ENCODE measurements at regions not wholly inside any gene's neighbourhood (a gene's known extent, or its start where the extent isn't known, plus 50 kb on each side); places are given as distances from the start of the nearest gene placed in this dataset.
A peak's percentile ranks its signal among the peaks of the same experiment; 100 is the strongest.
"Not testable (repeated sequence)": the region's sequence is repeated elsewhere in the genome, so short reads cannot be mapped to it uniquely, and the experiment has no call there.

DNA sequence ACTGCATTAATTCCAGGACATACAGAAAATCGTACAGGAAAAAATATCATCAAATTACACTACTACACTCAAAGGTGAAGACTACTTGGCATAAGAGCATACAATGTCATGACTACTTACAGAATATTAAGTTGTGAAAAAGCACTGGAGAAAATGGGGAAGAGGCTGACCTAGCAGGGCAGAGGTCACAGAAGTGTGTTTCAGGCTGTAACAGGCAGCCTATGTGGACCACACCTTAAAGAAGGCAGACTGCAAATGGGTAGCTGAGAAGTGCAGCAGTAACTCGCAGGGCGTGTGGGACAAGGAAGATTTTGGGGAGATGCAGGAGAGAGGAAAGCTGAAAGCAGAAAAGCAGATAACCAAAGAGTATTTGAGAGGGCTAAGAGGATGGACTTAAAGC lies 167.0 kb upstream of the PIK3R1 start:
- POLR2A ChIA-PET = no interaction called here
- H3K4me1 ChIP-seq = 0 out of 3 replicates have a peak, but pooled peaks cover 3% of the 10 kb centered on the region
- TF ChIP-seq FOSB (CRISPR knock-in tag; IDR thresholded peaks at IDR 0.05) (no peak), NPAS2 (CRISPR knock-in tag; IDR thresholded peaks at IDR 0.05; ENCODE audit: borderline replicate concordance) (no peak), NR3C1 (IDR thresholded peaks at IDR 0.05) (no peak), EHMT2 (IDR thresholded peaks at IDR 0.05; ENCODE audit: low read depth) (no peak), HOXA7 (CRISPR knock-in tag; IDR thresholded peaks at IDR 0.05) (no peak), RCOR1 (IDR thresholded peaks at IDR 0.05; ENCODE audit: low read depth, low read length) (no peak), RAD21 (conservative IDR thresholded peaks at IDR 0.05 in 1 of 2, IDR thresholded peaks at IDR 0.05 in 1 of 2) (no peak), HDAC2 (IDR thresholded peaks at IDR 0.05) (no peak), TP53 (CRISPR knock-in tag; IDR thresholded peaks at IDR 0.05) (no peak), CHD4 (IDR thresholded peaks at IDR 0.05; ENCODE audit: borderline replicate concordance) (no peak)
- TF ChIP-seq, protein P1, sequence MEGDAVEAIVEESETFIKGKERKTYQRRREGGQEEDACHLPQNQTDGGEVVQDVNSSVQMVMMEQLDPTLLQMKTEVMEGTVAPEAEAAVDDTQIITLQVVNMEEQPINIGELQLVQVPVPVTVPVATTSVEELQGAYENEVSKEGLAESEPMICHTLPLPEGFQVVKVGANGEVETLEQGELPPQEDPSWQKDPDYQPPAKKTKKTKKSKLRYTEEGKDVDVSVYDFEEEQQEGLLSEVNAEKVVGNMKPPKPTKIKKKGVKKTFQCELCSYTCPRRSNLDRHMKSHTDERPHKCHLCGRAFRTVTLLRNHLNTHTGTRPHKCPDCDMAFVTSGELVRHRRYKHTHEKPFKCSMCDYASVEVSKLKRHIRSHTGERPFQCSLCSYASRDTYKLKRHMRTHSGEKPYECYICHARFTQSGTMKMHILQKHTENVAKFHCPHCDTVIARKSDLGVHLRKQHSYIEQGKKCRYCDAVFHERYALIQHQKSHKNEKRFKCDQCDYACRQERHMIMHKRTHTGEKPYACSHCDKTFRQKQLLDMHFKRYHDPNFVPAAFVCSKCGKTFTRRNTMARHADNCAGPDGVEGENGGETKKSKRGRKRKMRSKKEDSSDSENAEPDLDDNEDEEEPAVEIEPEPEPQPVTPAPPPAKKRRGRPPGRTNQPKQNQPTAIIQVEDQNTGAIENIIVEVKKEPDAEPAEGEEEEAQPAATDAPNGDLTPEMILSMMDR (IDR thresholded peaks at IDR 0.05) = no peak
- TF ChIP-seq, protein P2, sequence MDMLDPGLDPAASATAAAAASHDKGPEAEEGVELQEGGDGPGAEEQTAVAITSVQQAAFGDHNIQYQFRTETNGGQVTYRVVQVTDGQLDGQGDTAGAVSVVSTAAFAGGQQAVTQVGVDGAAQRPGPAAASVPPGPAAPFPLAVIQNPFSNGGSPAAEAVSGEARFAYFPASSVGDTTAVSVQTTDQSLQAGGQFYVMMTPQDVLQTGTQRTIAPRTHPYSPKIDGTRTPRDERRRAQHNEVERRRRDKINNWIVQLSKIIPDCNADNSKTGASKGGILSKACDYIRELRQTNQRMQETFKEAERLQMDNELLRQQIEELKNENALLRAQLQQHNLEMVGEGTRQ (IDR thresholded peaks at IDR 0.05) = no peak
- TF ChIP-seq, protein P3, sequence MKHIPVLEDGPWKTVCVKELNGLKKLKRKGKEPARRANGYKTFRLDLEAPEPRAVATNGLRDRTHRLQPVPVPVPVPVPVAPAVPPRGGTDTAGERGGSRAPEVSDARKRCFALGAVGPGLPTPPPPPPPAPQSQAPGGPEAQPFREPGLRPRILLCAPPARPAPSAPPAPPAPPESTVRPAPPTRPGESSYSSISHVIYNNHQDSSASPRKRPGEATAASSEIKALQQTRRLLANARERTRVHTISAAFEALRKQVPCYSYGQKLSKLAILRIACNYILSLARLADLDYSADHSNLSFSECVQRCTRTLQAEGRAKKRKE (CRISPR knock-in tag; IDR thresholded peaks at IDR 0.05; ENCODE audit: low read depth) = no peak
- DNase-seq (ENCODE audit: low read depth in 1 of 2, low spot score in 1 of 2) (no peak), FAIRE-seq (no peak), ATAC-seq (no peak)
- peaks cover 13% of the 10 kb centered on the region; the same call in 2 of the 3 replicates for H3K9me3 ChIP-seq
- H3K4me3 ChIP-seq = no peak overlapping the region
- CTCF ChIA-PET = no interaction called here
- no peak overlapping the region for H3K4me2 ChIP-seq
- WGBS (ENCODE audit: missing lambda C conversion rate) = 32% methylated on average over 3 of the region's 3 CpGs
- H3K27ac ChIP-seq = no peak overlapping the region

DNA sequence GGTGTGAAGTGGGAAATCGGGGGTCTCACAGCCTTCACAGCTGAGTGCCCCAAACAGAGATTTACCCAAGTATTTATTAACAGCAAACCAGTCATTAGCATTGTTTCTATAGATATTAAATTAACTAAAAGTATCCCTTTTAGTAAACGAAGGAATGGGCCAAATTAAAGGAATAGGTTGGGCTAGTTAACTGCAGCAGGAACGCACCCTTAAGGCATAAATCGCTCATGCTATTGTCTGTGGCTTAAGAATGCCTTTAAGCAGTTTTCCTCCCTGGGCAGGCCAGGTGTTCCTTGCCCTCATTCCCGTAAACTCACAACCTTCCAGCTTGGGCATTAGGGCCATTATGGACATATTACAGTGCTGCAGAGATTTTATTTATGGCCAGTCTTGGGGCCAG lies 167.5 kb upstream of the PIK3R1 start:
- 27% methylated on average over 5 of the region's 5 CpGs for WGBS (ENCODE audit: missing lambda C conversion rate)
- POLR2A ChIA-PET, H3K4me3 ChIP-seq, CTCF ChIA-PET, FAIRE-seq, ATAC-seq, H3K4me1 ChIP-seq, H3K4me2 ChIP-seq, H3K27ac ChIP-seq: not testable (repeated sequence)
- H3K9me3 ChIP-seq = peaks cover 13% of the 10 kb centered on the region; the same call in 2 of the 3 replicates
- DNase-seq (ENCODE audit: low read depth in 1 of 2, low spot score in 1 of 2) = peak in 1 of 2 experiments; percentile 21

DNA sequence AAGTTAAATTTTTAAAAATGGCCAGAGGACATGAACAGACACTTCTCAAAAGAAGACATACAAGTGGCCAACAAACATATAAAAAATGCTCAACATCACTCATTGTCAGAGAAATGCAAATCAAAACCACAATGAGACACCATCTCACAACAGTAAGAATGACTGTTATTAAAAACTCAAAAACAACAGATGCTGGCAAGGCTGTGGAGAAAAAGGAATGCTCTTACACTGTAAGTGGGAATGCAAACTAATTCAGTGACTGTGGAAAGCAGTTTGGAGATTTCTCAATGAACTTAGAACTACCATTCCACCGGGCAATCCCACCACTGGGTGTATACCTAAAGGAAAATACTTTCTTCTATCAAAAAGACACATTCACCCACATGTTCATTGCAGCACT lies 168.5 kb upstream of the PIK3R1 start:
- no peak for ATAC-seq
- no peak overlapping the region for H3K4me3 ChIP-seq
- no peak for DNase-seq (ENCODE audit: low read depth in 1 of 2, low spot score in 1 of 2)
- WGBS (ENCODE audit: missing lambda C conversion rate) = 28% methylated on average over 1 of the region's 1 CpG
- CTCF ChIA-PET = interaction anchor here (0.6 kb wide), 1 partner anchor 205 kb away, joined by 3 read pairs; no protein-coding TSS in a partner anchor
- peaks cover 13% of the 10 kb centered on the region; the same call in 2 of the 3 replicates for H3K9me3 ChIP-seq
- H3K27ac ChIP-seq = peak overlapping the region in 1 of 2 experiments; percentile 34; a peak in 1 of 6 replicates
- H3K4me1 ChIP-seq = 0 out of 3 replicates have a peak, but pooled peaks cover 3% of the 10 kb centered on the region
- TF ChIP-seq RNF2 (IDR thresholded peaks at IDR 0.05; ENCODE audit: borderline replicate concordance, low read depth) = no peak
- no peak overlapping the region for H3K4me2 ChIP-seq
- POLR2A ChIA-PET = no interaction called here
- no peak for FAIRE-seq

DNA sequence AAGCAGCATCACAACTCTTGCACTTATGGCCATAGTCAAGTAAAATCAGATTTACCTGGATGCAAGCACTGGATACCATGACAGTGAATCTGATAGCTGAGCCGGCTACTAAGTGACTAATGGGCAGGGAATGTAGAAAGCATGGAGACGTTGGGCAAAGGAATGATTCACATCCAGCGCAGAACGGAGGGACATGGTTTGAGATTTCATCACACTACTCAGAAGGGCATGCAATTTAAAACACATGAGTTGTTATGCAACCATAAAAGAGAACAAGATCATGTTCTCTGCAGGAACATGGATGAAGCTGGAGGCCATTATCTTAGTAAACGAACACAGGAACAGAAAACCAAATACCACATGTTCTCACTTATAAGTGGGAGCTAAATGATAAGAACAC lies 169.1 kb upstream of the PIK3R1 start:
- CTCF ChIA-PET = interaction anchor here (0.6 kb wide), 1 partner anchor 206 kb away, joined by 3 read pairs; no protein-coding TSS in a partner anchor
- Histone ChIP-seq H3K27ac (peak overlapping the region; percentile 27 to 34; a peak in 1 of 6 replicates), H3K4me3 (no peak overlapping the region), H3K9me3 (peaks cover 13% of the 10 kb centered on the region; the same call in 2 of the 3 replicates), H3K4me2 (0 out of 3 replicates have a peak overlapping the region, but pooled peaks have one; percentile 8), H3K4me1 (0 out of 3 replicates have a peak, but pooled peaks cover 3% of the 10 kb centered on the region)
- WGBS (ENCODE audit: missing lambda C conversion rate) = 2% methylated on average over 5 of the region's 5 CpGs
- ATAC-seq (peak; percentile 91 to 98), DNase-seq (ENCODE audit: low read depth in 1 of 2, low spot score in 1 of 2) (peak; percentile 24 to 67), FAIRE-seq (no peak)
- TF ChIP-seq FOSL2 (IDR thresholded peaks at IDR 0.05) (peak; percentile 81), FOSL2 (CRISPR knock-in tag; IDR thresholded peaks at IDR 0.05) (peak; percentile 79), CEBPB (IDR thresholded peaks at IDR 0.05) (peak; percentile 84 to 90), JUNB (IDR thresholded peaks at IDR 0.05) (peak; percentile 64)
- TF ChIP-seq, protein P4, sequence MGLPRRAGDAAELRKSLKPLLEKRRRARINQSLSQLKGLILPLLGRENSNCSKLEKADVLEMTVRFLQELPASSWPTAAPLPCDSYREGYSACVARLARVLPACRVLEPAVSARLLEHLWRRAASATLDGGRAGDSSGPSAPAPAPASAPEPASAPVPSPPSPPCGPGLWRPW (IDR thresholded peaks at IDR 0.05) = peak; percentile 82
- TF ChIP-seq, protein P3 (CRISPR knock-in tag; IDR thresholded peaks at IDR 0.05; ENCODE audit: low read depth) = no peak
- POLR2A ChIA-PET = no interaction called here
